K562 (cell line): ENCODE measurements at regions not wholly inside any gene's neighbourhood (a gene's known extent, or its start where the extent isn't known, plus 50 kb on each side); places are given as distances from the start of the nearest gene placed in this dataset.
"Not testable (repeated sequence)": the region's sequence is repeated elsewhere in the genome, so short reads cannot be mapped to it uniquely, and the experiment has no call there.

Experiments used
- ATAC-seq: fragments of 200-7000 bp; cut with Tn5 transposase; 3 replicates; pipeline ENCODE4 v1.9.1; 2020; ENCODE audit warnings: moderate library complexity
- BruUV-seq: library from RNA; stranded (reverse); fragments of 400-500 nt; replicated peaks from 2 replicates; lab custom pipeline; 2021; lab: Mats Ljungman, UMichigan
- CTCF ChIA-PET: fragments of 300-600 bp; formaldehyde crosslinking; extraction: SDS; loops from one replicate; lab custom pipeline; 2021; ENCODE audit warnings: low intra/inter-chr PET ratio; lab: Yijun Ruan, JAX
- POLR2A ChIA-PET: fragments of 300-600, 350-650 bp; sonication (Branson Sonifier 250); formaldehyde crosslinking; extraction: SDS; loops from one replicate; lab custom pipeline; 2021; ENCODE audit warnings: antibody characterized with exemption, inconsistent platforms; lab: Yijun Ruan, JAX
- DNase-seq, 4 experiments: peaks; one replicate each; pipeline versions ENCODE4 v3.0.0 to v3.0.0-alpha.2; 2011 to 2018; ENCODE audit warnings: low spot score in 3 of 4, mixed read lengths in 3 of 4; ENCODE audit errors: extremely low read depth in 1 of 4
- FAIRE-seq: peaks from 2 replicates; lab custom pipeline; 2011; peaks lifted over from hg19 to GRCh38; lab: Jason Lieb, UNC
- H2AFZ ChIP-seq: 2 replicates; pipeline ENCODE4 v1.6.0; 2011; ENCODE audit warnings: low read depth, low read length, control low read depth, inconsistent platforms
- H3K27ac ChIP-seq: fragments of 200-600 bp; 3 replicates; pipeline ENCODE4 v1.8.0; 2011; ENCODE audit warnings: low read depth, mild to moderate bottlenecking, control low read depth, inconsistent platforms, low read length, moderate library complexity, mixed read lengths; ENCODE audit errors: extremely low read depth
- H3K27me3 ChIP-seq, 2 experiments: fragments of 300-600 bp in 1 of 2; 2 replicates in 1 of 2; 3 replicates in 1 of 2; pipeline versions ENCODE4 v1.6.0 to v1.8.0; 2011; ENCODE audit warnings: inconsistent platforms in 2 of 2, low read length in 2 of 2, mild to moderate bottlenecking in 1 of 2, mixed read lengths in 1 of 2, moderate library complexity in 1 of 2; ENCODE audit not compliant: control insufficient read depth in 2 of 2, insufficient read depth in 2 of 2
- H3K36me3 ChIP-seq: fragments of 300-600 bp; 3 replicates; pipeline ENCODE4 v1.8.0; 2011; ENCODE audit warnings: mild to moderate bottlenecking, low read length, inconsistent platforms; ENCODE audit not compliant: control insufficient read depth, insufficient read depth
- H3K4me1 ChIP-seq, 2 experiments: fragments of 200-600 bp in 1 of 2; replicated peaks in 1 of 2; 2 replicates in 1 of 2; 3 replicates in 1 of 2; pipeline versions ENCODE4 v1.5.1 to v1.8.0; 2011; ENCODE audit warnings: inconsistent platforms in 2 of 2, low read length in 2 of 2, mild to moderate bottlenecking in 1 of 2, mixed read lengths in 1 of 2, moderate library complexity in 1 of 2; ENCODE audit not compliant: control insufficient read depth in 2 of 2, insufficient read depth in 2 of 2
- H3K4me2 ChIP-seq: 2 replicates; pipeline ENCODE4 v1.6.1; 2011; ENCODE audit warnings: low read length, control low read depth, inconsistent platforms, mixed read lengths; ENCODE audit not compliant: insufficient read depth
- H3K4me3 ChIP-seq: fragments of 200-600 bp; sonication (generic), shearing (Covaris generic); 2 replicates; pipeline ENCODE4 v1.5.1; 2016; ENCODE audit warnings: control low read depth, inconsistent platforms
- H3K79me2 ChIP-seq: fragments of 200-600 bp; 3 replicates; pipeline ENCODE4 v1.8.0; 2011; ENCODE audit warnings: low read length, inconsistent platforms; ENCODE audit not compliant: control insufficient read depth, insufficient read depth
- H3K9ac ChIP-seq, 2 experiments: 2 replicates each; pipeline versions ENCODE4 v1.6.0 to v1.6.1; 2011; ENCODE audit warnings: low read depth in 2 of 2, low read length in 2 of 2, control low read depth in 1 of 2, inconsistent platforms in 1 of 2, mild to moderate bottlenecking in 1 of 2, mixed read lengths in 1 of 2; ENCODE audit not compliant: insufficient read depth in 1 of 2
- H3K9me1 ChIP-seq: one replicate; pipeline ENCODE4 v1.6.0; 2011; ENCODE audit warnings: inconsistent platforms, mild to moderate bottlenecking, low read length, moderate library complexity; ENCODE audit not compliant: control insufficient read depth, insufficient read depth
- H3K9me3 ChIP-seq: replicated peaks from 2 replicates; pipeline ENCODE4 v1.5.1; 2011; ENCODE audit warnings: low read depth, low read length, inconsistent platforms; ENCODE audit not compliant: control insufficient read depth, insufficient read depth
- H4K20me1 ChIP-seq: replicated peaks from 2 replicates; pipeline ENCODE4 v1.6.1; 2011; ENCODE audit warnings: low read length, inconsistent platforms, mixed read lengths; ENCODE audit not compliant: control insufficient read depth, insufficient read depth
- IRF1 ChIP-seq: sonication (generic); formaldehyde crosslinking; IDR thresholded peaks from 2 replicates; pipeline ENCODE4 v1.8.0; 2022; ENCODE audit warnings: missing genetic modification reagents, mild to moderate bottlenecking, borderline replicate concordance
- TAF15 ChIP-seq: fragments of 200-400 bp; formaldehyde crosslinking; IDR thresholded peaks from 2 replicates; pipeline ENCODE4 v1.6.1; 2017; ENCODE audit warnings: mild to moderate bottlenecking, low read depth, low read length, moderate library complexity
- WGBS: fragments of 100-300 bp; shearing (Covaris generic); methylation state at CpG from one replicate; pipeline ENCODE4 v1.1.6; 2016; ENCODE audit warnings: low coverage, mixed read lengths; ENCODE audit not compliant: insufficient coverage; ENCODE audit errors: missing lambda C conversion rate; 5-methylcytosine and 5-hydroxymethylcytosine counted together
- in situ Hi-C: fragments of 300-500 bp; cut with MboI; formaldehyde crosslinking; loops from 4 replicates; pipeline ENCODE4 v1.15.0; 2018; ENCODE audit warnings: inconsistent platforms, mixed read lengths
- intact Hi-C: fragments of 100-400 bp; cut with micrococcal nuclease; formaldehyde crosslinking; loops from 2 replicates; pipeline ENCODE4 v1.14.2; 2022

GRCh38 chr12:88893801-88894200 is 313.5 kb upstream of the KITLG start (continued):
- TF ChIP-seq IRF1: no peak
- TF ChIP-seq TAF15: no peak

GRCh38 chr12:88891434-88891833 is 311.2 kb upstream of the KITLG start:
- in situ Hi-C loops, BruUV-seq, H3K27me3 ChIP-seq: not testable (repeated sequence)

More at GRCh38 chr12:88891434-88891833, 311.2 kb upstream of the KITLG start:
- H3K36me3 ChIP-seq, H3K27ac ChIP-seq, H3K4me3 ChIP-seq, H2AFZ ChIP-seq, CTCF ChIA-PET, ATAC-seq, POLR2A ChIA-PET, H3K79me2 ChIP-seq, DNase-seq, H3K9me1 ChIP-seq, H3K9ac ChIP-seq, H3K9me3 ChIP-seq, H3K4me2 ChIP-seq, H4K20me1 ChIP-seq, intact Hi-C loops, H3K4me1 ChIP-seq, FAIRE-seq: not testable (repeated sequence)
- 5% methylated on average over 8 of the region's 11 CpGs for WGBS
